GM10266 (cell line): ENCODE measurements at regions not wholly inside any gene's neighbourhood (a gene's known extent, or its start where the extent isn't known, plus 50 kb on each side); places are given as distances from the start of the nearest gene placed in this dataset.

Experiments used
- DNase-seq: peaks from one replicate; pipeline ENCODE4 v3.0.0; 2012; ENCODE audit errors: extremely low spot score
- TF ChIP-seq, protein P1 (sequence below): IDR thresholded peaks from 2 replicates; pipeline ENCODE4 v1.5.1; 2012; ENCODE audit warnings: mild to moderate bottlenecking, low read depth; ENCODE audit not compliant: control insufficient read depth, insufficient read depth; ENCODE audit errors: missing control alignments

DNA sequence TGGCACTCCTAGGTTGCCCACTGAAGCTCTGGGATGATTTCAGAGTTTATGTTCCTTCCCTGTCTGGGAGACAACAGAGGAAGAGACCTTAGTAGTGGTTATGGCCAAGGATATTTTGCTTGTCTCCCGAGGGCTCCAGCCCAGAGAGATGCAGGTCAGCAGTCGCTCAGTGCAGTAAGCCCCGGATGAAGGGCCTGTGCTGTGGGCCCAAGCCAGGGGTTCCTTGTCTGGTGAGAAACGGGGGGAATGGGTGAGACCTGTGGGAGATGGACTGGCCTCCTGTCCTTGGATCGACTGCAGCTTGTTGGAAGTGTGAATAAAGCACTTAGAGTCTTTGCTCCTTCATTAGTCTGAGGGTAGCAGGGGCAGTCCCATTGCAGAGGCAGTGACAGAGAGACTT lies 260.7 kb upstream of the RIOK2 start:
- DNase-seq: no peak
- TF ChIP-seq, protein P1, sequence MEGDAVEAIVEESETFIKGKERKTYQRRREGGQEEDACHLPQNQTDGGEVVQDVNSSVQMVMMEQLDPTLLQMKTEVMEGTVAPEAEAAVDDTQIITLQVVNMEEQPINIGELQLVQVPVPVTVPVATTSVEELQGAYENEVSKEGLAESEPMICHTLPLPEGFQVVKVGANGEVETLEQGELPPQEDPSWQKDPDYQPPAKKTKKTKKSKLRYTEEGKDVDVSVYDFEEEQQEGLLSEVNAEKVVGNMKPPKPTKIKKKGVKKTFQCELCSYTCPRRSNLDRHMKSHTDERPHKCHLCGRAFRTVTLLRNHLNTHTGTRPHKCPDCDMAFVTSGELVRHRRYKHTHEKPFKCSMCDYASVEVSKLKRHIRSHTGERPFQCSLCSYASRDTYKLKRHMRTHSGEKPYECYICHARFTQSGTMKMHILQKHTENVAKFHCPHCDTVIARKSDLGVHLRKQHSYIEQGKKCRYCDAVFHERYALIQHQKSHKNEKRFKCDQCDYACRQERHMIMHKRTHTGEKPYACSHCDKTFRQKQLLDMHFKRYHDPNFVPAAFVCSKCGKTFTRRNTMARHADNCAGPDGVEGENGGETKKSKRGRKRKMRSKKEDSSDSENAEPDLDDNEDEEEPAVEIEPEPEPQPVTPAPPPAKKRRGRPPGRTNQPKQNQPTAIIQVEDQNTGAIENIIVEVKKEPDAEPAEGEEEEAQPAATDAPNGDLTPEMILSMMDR: no peak

DNA sequence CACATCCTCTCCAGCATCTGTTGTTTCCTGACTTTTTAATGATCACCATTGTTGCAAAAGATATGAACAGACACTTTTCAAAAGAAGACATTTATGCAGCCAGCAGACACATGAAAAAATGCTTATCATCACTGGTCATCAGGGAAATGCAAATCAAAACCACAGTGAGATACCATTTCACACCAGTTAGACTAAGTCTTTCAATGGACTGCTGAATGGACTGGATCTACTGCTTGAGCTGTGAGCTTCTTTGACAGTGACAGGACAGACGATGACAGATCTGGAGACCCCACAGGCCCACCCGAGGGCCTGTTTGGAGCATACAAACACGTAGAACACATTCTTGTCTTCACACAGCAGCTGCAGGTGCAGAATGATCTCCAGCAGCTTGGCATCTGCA lies 266.1 kb upstream of the RIOK2 start:
- DNase-seq: no peak
- TF ChIP-seq, protein P1: no peak

DNA sequence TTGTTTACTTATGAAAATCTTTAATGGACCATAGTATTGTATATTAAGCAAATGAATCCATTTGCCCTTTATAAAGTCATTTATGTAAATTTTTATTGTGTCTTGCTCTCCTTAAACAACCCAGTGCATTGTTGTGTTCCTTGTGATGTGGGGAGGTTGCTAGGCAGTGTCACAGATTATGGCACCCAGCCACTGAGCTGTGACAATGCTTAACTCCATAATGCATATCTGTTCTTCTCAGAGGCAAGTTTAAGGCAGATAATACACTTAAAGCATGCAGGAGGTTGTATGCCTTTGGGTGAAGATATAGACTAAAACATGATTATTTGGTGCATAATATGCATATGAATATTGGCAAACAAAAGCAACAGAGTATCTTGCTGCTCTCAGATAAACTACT lies 269.6 kb upstream of the RIOK2 start:
- DNase-seq: no peak
- TF ChIP-seq, protein P1: no peak

DNA sequence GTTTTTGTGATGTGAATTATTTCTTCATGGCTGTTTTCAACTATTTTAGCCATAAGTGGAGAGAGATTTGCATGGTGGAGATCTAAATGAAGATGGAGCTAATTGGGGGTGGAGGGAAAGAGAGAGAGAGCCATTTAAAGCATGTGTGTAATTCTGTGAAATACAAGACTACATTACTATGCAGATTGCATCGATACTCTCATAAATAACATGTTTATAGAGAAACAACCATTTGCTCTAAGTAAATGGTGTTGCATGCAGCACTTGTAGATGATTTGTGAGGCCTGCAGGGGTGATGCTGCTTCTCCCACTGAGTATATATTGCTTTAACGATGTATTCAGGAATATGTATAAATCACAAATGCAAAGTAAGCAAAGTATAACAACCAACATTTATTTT lies 270.2 kb upstream of the RIOK2 start:
- TF ChIP-seq, protein P1: no peak
- no peak for DNase-seq

DNA sequence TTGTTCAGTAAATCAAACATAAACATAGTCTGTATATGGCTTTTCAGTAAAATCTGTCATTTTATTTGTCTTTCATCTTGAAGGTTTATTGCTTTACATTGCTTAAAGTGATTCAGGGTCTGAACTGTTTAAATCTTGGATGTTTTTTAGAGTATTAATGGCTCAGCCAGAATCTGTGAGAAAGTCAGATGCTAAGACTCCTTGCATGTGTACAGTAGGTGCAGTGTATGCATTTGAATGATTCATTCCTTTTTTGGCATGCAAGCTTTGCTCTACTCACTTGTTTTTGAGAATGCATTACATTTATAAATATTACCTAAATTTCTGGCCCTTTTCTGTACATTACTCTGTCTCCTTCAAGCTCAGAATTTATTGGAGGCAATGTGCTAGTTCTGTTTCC lies 271.0 kb upstream of the RIOK2 start:
- TF ChIP-seq, protein P1: no peak
- DNase-seq: no peak

DNA sequence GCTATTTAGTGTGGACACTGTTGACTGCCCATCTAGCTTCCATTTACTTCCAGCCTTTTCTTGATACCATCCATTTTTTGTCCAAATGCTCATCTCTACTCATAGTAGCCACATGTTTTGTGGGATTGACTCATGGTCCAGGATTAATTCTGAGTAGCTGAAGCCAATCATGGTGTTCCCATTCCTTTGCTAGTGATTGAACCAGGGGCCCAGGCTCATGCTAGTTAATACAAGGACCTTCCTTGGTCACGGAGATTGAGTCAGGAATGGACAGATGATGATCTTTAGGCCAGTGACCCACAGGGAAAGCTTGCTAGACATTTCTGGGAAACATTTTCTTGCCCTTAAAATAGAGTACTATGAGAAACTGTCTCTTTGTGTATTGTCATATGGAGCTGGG lies 272.9 kb upstream of the RIOK2 start:
- TF ChIP-seq, protein P1: no peak
- DNase-seq: no peak

DNA sequence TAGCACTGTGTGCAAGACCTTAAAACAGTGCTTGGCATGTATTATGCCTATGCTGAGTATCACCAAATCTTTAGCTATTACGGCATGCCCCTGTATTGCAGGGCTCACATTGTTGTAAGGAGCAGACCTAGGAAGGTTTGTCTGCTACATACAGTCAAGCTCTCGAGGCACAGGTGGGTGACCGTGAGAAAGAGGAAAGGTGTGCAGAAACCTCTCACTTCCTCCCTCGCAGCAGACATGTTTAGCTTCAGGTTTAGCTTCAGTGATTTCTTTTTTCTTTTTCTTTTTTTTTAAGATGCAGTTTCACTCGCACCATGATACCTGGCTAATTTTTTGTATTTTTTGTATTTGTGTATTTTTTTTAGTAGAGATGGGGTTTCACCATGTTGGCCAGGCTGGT lies 275.8 kb upstream of the RIOK2 start:
- no peak for DNase-seq
- TF ChIP-seq, protein P1: no peak
